A204.1 (cell line): ENCODE measurements at regions not wholly inside any gene's neighbourhood (a gene's known extent, or its start where the extent isn't known, plus 50 kb on each side); places are given as distances from the start of the nearest gene placed in this dataset.

Experiments used
- FAIRE-seq: peaks from 2 replicates; lab custom pipeline; 2012; peaks lifted over from hg19 to GRCh38; lab: Jason Lieb, UNC

DNA sequence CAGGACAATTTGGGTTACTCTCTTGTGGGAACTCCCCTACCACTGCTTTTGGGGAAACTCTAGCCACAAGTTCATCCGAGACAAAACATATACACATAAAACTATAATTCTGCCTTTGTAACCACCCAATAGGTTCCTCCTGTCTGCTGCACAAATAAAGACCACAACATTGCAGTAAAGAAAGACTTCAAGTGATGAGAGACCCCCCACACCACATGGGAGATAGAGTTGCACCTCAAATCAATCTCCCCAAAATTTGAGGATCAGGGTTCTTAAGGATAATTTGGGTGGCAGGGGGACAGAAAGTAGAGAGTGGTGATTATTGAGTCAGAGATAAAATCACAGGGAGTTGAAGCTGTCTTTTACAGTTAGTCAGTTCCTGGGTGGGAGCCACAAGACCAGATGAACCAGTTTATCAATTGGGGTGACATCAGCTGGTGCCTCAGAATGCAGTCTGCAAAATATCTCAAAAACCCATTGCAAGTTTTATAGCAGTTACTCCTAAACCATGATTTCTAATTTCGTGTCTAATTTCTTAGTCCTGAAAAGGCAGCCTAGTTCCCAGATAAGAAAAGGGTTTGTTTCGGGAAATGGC lies 1348.5 kb downstream of the PCDH9 start:
- FAIRE-seq, result no peak

DNA sequence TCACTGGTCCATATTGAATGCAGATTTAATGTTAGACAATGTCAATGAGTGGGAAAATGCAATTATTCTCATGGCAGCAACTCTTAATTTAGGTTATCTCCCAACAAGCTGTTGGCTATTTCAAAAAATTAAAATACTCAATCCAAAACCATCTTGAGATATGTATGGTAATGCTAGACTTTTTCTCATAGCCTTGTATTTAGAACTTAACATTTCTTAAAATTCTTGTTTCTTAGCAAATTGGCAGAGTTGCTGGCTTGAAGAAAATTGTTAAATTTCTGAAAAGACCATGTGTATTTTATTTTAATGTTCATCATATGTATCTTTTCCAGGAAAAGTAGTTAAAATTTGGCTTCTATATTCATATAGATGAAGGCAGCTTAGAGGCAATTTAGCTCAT lies 1355.1 kb downstream of the PCDH9 start:
- no peak for FAIRE-seq

DNA sequence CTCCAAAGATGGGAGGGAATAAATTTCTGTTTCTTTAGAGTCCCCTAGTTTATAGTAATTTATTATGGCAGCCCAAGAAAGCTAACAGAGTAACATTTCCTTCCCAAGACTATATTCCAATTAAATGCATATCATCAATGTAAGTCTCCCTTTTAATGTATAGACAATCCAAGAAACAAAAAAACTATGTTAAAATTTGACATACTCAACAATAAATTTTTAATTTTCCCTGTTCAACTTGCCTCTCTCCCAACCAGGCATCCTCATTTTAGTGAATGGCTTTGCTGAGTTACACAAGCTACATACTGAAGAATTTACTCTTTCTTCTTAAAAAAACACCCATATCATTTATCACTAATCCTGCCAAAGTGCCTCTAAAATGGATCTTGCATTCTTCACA lies 1357.7 kb downstream of the PCDH9 start:
- FAIRE-seq, result no peak

DNA sequence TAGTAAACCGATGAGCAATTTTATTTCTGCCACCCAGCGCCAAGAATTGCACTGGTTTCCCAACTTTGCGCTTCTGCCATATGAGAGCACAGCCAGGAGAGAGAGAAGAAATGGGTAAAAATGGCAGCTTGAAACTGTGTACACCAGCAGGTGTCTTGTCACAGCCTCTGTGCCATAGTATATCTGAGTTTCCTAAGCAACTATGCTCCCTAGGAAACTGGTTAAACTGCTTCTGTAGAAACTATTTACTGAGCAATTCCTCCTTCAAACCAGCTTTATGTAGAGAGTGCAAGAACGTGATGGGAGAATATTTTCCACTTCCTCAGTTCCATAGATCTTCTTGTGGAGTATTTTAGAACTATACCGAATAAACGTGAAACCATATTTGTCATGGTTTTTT lies 1361.3 kb downstream of the PCDH9 start:
- FAIRE-seq, result no peak

DNA sequence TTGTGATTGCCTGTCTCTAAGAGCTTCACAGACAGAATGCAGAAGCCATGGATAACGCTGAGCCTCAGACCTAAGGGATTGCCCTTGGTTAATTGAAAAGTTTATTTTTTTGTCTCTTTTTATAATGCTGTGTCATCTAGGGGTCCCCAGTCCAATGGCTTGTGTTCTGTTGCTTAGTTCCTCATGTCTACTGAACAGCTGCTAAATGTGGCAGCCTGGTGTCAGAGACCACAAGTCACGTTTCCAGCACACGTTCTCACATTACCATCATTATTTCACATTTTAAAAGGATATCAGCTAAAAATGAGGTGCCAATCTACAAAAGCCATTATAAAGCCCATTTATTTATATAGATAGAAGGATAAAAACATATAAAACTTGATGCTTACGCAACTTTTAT lies 1362.0 kb downstream of the PCDH9 start:
- no peak for FAIRE-seq

DNA sequence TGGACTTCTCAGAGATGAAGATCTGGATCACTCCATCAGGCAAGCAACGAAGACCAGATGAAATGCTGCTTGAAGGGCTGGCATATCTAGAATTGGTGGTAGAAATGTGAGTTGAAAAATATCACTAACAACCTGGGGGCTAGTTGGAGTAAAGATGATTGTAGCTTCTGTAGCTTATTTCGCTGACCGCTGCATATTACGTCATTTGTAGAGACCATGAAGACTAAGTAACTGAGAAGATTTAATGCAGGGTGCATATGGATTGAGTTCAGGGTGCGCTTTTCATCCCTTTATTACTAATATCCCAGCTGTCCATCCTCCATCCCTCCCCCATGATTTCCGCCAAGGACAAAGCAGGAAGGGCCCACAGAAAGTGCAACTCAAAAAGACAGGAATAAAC lies 1364.0 kb downstream of the PCDH9 start:
- FAIRE-seq, result no peak

DNA sequence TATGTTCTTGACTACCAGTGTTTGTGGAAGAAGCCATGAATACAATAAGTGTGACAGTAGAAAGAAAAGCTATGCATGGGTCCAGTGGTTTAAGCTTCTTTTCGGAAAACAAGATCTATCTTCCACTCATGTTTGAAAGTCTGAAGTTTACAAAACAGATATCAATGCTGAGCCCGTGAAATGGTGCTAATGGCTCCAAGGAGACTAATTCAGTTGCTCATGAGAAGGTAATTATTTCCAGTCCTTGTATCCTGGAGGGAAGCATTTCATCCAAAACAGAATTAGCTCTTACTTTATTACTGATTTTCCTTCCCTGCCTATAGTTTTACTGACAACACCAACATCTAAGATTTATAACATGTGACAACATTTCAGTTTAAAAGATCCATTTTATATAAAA lies 1364.9 kb downstream of the PCDH9 start:
- FAIRE-seq, result no peak

DNA sequence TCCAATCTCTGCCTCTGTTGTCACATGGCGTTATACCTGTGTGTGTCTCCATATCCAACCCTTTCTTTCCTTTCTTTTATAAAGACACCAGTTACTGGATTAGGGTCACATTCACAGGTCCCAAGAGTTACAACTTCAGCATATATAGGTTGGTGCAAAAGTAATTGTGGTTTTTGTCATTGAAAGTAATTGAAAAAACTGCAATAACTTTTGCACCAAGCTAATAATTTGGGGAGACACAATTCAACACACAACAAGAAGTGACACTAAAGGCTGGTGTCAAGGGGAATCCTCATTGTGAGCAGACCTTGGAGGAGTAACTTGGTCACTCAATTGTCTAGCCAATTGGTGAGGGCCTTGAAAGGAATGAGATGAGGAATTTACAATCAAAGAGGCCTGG lies 1366.1 kb downstream of the PCDH9 start:
- no peak for FAIRE-seq

DNA sequence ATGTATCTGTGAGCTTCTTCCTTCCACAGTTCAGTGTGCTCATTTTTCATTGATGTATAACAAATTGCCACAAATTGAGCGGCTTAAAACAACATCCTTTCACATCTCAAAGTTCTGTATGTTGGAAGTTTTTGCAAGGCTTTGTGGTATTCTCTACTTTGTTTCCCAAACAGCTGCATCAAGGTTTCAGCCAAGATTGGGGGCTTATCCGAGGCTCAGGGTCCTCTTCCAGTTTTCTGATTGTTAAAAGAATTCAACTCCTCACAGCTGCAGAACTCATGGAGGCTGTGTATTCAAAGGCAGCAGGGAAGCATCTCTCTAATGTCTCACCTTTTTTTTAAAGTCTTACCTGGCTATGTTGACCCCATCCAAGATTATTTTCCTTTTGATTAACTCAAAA lies 1369.8 kb downstream of the PCDH9 start:
- FAIRE-seq, result no peak

DNA sequence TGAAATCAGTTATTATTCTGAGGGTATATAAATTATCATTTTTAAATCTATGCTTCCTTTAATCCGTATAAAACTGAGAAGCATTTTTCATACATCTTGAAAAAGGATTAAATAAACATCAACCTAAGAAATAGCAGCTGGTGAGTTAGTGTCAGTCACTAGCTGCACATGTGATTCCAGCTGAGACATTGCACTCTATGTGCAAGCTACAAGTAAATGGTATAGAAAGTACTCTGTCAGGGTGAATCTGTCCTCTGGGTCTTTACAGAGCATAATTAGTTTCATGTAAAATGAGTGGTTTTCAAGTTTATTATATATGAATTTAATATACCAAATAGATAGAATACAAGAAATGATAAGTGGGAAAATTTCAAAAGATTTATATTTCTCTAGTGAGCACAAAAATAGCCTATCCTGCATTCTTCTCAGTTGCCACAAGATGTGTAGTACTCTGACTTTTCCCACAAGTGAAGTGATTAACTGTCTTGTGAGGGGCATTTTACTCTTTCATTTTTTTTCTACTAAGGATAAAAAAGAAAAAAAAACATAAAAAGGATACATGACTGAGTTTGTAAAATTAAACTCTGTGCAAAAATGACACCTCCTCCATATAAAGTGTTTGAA lies 1372.1 kb downstream of the PCDH9 start:
- FAIRE-seq, result no peak

DNA sequence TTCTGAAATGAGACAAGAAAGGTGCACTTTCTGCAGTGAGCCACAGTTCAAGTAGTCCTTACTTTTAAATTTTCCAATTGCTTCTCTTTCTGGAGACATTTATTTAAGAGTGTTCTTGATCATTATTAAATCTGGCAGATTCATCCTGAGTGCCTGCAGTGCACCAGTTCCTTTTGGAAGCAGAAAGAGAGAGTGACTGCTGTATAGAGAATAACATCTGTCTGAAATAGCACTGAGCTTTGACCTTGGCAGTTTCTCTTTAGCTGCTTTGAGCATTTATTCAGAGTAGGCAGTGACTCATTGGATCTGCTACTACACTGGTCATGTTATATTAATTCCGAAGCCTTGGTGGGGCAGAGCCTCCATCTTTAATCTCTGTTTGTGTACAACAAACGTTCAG lies 1373.7 kb downstream of the PCDH9 start:
- FAIRE-seq, result no peak

DNA sequence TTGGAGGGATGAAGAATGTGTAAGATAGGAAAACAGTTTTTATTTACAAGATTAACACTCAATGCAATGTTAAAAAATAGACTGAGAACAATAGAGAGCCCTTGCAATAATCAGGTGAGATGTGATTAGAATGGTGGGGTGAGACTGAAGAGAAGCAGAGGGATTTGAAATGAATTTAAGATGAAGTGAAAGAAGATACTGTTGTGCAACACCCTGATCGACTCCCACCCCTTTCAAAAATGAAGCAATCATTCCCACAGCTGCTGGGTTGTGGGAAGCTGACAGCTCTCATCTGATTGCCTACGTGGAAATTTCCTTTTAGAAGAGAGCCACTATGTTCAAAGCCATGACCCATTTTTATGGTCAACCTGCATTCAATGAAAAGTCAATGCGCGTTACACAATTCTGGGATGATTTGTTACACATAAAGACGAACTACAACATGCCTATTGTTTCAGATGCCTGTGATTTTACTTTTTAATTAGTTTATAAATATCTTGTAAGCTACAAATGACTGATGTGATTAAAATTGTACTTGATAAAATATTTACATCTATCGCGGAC lies 1374.8 kb downstream of the PCDH9 start:
- no peak for FAIRE-seq

DNA sequence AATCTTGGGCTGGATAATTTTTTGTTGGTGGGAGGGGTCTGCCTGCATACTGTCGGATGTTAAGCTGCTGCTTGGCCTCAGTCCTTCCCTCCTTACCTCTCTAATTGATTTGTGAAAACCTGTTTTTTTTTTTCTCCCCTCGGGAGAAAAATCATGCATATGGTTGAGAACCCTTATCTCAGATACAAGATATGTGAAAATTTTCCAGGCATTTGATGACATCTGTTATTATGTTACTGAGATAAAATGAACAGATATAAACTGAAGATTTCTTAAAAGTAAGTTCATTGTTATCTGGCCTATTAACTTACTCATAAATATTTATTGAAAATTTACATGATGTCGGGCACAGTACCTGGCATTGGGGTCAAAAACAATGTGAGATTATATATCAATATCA lies 1375.7 kb downstream of the PCDH9 start:
- no peak for FAIRE-seq

DNA sequence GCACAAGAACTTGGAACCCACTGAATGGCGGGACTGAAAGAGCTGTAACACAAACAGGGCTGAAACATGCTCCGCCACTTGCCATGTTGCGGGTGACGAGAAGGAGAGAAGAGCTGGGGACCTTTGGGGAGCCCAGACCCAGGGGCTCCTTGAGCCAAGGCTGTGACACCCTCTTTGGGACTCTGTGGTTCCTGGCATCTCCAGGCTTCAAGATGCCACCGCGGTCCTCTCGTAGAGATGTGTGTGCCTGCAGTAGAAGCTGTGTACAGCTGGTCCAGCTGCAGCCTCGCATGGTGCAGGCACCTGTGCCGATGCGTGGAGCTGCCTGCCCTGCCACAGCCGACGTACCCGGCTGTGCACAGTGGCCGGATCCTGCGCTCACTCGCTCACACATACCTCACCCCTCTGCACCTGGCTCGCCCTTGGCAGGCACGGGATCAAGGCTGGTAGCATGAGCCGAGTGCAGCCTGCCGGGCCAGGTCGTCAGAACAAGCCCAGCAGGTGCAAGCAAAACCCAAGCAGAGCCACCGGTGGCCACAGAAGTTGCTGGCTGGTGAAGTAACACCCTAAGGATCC lies 1385.8 kb downstream of the PCDH9 start:
- FAIRE-seq, result no peak

DNA sequence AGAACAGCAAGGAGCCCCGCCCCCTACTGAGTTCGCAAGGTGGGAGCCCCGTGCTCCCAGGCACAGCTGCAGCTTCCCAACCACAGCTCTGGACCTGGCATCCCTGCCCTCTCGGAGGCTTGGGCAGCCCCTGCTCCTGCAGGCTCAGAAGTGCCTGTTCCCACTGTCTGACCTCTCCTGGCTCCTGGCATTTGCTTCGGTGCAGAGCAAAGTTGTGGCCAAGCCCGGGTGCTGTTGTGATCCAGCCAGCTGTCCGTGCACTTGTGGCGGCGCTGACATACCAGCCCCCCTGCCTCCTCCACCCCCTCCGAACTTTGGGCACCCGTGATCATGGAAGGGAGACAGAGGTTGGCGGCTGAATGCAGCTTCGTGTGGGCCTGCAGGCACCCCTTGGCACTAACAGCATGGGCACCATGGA lies 1386.8 kb downstream of the PCDH9 start:
- FAIRE-seq, result no peak

DNA sequence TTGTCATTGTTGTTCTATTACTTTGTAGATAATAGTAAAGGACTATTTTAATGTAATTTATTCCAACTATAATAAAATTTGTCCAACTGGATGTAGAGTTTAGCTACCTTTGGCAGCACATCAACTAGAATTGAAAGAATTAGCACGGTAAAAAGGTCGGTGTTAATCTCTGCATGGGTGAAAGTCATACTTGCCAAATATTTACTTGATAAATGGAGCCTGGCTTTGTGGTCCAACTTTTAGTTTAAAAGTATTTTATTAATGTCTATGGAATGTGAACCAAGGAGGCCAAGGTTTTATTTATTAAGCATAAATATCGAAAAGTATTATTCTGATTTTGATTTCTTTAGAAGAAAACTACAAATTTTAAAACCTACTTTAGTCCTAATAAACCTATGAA lies 1389.0 kb downstream of the PCDH9 start:
- FAIRE-seq, result no peak

DNA sequence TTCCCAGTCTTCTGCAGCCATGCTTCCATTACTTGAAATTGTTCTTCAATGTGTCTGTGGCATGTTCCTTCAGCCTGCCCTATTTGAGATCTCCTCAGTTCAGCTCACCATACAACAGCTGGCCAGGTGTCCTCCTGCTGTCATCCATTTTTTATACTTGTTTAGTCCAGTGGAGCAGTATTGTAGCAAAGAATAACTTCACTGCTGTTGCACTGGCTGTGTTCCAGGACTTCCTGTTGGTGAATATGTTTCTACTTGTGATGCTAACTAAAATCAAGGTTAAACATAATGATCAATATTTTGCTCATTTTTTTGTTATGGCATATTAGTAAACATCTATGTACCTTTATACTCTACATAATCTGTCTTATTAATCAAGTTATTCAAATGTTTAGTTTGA lies 1394.1 kb downstream of the PCDH9 start:
- FAIRE-seq, result no peak

DNA sequence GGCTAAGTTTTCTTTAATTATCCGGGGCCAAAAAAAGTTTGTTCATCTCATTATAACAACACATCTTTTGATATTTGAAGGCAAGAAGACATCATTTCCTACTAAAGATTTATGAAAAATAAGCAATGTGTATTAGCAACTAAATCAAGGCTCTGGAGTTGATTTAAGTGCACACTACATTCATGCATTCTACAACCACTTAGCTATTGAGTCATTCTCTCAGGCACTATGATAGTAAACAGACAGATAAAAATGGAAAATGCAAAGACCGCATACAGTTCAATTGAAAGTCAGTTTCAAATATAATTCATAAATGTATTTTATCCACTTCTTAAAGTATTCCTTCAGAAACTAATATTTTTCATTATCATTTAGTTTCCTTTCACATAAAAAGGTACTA lies 1395.2 kb downstream of the PCDH9 start:
- FAIRE-seq, result no peak

DNA sequence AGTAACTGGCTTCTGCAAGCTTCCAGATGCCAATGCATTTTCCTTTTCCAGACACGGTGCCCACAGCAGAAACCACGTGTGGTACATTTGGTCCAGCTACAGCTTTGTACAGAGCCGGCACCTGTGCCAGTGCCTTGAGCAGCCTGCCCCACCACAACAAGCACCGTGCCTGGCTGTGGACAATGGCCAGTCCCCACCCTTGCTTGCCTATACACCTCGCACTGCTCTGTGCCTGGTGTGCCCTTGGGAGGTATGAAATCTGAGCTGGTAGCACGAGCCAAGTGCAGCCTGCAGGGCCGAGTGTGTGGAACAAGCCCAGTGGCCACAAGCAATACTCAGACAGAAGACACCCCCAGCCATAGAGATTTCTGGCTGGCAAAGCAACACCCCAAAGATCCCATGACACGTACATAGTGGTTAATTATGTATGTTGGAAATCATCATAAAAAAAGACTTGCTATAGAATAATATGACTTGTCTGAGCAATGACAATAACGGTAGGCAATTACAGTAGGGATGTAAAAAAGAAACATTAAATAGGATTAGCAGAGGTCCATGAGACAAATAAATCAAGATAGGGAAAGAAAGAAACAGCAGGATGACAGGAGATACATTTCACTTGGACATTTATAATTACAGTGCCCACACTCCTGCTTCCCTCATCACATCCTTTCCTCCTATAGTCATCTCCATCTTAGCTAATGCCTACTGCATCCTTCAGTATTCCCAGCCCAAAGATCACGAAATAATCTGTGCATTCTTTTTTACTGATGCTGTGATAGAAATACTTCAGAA lies 1399.5 kb downstream of the PCDH9 start:
- FAIRE-seq, result no peak

DNA sequence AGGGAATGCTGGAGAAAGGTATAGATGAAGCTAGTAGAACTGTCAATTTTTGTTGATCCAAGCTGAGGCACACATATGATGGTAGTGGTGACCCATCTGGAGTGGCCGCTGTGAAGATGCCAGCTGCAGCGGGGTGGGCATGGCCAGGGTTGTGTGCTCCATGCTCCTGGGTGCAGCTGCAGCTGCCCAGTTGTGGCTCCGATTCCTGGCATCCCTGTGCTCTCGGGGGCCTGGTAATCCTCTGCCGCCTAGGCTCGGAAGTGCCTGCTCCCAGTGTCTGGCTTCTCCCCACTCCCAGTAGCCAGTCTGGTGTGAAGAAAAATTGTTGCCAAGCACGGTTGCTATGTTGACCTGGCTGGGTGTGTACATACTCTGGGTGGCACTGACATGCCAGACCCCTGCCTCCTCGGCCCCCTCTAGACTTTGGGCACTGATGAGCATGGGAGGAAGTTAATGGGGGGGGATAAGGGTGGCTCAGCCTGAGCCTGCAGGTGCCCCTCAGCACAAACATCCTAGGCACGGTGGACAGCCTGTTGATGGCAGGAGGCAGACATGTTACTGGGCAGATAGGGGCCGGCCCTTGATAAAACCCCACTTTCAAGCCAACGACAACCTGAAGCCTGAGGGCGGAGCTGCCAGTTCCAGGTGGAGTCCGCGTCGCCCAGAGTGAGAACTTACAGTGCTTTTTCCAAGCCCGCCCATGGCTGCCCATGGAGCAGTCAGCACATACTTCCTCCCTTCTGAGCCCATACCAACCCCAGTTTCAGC lies 1400.7 kb downstream of the PCDH9 start:
- no peak for FAIRE-seq

DNA sequence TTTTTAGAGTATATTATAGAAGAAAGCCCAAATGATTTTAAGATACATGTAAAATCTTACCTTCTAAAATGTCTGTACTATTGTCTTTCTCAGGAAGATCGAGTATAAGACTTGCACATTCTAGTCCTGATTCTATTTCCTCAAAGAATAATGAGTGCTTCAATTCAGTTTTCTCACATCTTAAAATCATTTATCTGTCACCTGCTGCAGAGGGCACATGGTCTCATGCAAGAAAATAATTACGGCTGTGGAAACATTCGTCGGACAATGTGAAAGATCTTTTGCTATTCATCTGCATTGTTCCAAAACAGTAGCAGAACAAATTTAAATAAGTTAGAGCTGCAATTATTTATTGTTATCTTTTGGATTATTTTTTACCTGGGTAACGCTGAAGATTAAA lies 1403.5 kb downstream of the PCDH9 start:
- no peak for FAIRE-seq

DNA sequence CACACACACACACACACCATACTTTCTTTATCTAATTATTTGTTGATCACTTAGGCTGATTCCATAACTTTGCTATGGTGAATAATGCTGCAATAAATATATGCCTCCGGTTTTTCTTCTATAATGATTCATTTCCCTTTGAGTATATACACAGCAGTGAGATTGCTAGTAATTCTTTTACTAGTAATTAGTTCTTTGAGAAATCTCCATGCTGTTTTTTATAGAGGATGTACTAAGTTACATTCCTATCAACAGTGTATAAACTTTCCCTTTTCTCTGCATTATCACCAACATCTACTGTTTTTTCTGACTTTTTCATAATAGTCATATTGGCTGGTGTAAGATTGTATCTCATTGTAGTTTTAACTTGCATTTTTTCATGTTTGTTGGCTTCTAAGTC lies 1405.1 kb downstream of the PCDH9 start:
- FAIRE-seq, result no peak
